ENCODE measurements at regions not wholly inside any gene's neighbourhood (a gene's known extent, or its start where the extent isn't known, plus 50 kb on each side); places are given as distances from the start of the nearest gene placed in this dataset.
A peak's percentile ranks its signal among the peaks of the same experiment; 100 is the strongest.

- TF ChIP-seq EZH2 (IDR thresholded peaks at IDR 0.05; ENCODE audit: borderline replicate concordance, low read length) (no peak), CTCF (IDR thresholded peaks at IDR 0.05; ENCODE audit: low read length) (peak; percentile 93)
- Histone ChIP-seq H3K4me3 (ENCODE audit: low read depth, low read length, poor library complexity, severe bottlenecking) (no peak overlapping the region), H3K79me2 (ENCODE audit: insufficient read depth, low read length) (no peaks in the 10 kb centered on the region), H3K27ac (ENCODE audit: low read depth, low read length, poor library complexity, severe bottlenecking) (no peak overlapping the region), H3K9me2 (ENCODE audit: low read depth, low read length) (no peaks in the 10 kb centered on the region), H3K9me3 (ENCODE audit: low read length) (no peaks in the 10 kb centered on the region), H2AFZ (ENCODE audit: low read length) (no peak overlapping the region), H3F3A (ENCODE audit: insufficient read depth, low read length) (no peaks in the 10 kb centered on the region), H3K4me2 (ENCODE audit: low read length) (no peak overlapping the region), H3K4me1 (ENCODE audit: insufficient read depth, low read length, severe bottlenecking) (peaks cover 17% of the 10 kb centered on the region), H4K20me1 (ENCODE audit: insufficient read depth, low read length) (no peaks in the 10 kb centered on the region), H3K36me3 (ENCODE audit: insufficient read depth, low read length) (no peaks in the 10 kb centered on the region), H3K27me3 (ENCODE audit: insufficient read depth, low read length) (no peaks in the 10 kb centered on the region), H3K9ac (ENCODE audit: low read length) (no peak overlapping the region)
Measured at GRCh38 chr15:98177966-98178592, 217.6 kb downstream of the ARRDC4 start.

- Histone ChIP-seq H3K4me1 (ENCODE audit: insufficient read depth, low read length, severe bottlenecking) (peaks cover 9% of the 10 kb centered on the region), H4K20me1 (ENCODE audit: insufficient read depth, low read length) (no peaks in the 10 kb centered on the region), H3K4me3 (ENCODE audit: low read depth, low read length, poor library complexity, severe bottlenecking) (no peak overlapping the region), H3K79me2 (ENCODE audit: insufficient read depth, low read length) (no peaks in the 10 kb centered on the region), H2AFZ (ENCODE audit: low read length) (no peak overlapping the region), H3K9me2 (ENCODE audit: low read depth, low read length) (no peaks in the 10 kb centered on the region), H3K4me2 (ENCODE audit: low read length) (no peak overlapping the region), H3K27ac (ENCODE audit: low read depth, low read length, poor library complexity, severe bottlenecking) (no peak overlapping the region), H3F3A (ENCODE audit: insufficient read depth, low read length) (no peaks in the 10 kb centered on the region), H3K36me3 (ENCODE audit: insufficient read depth, low read length) (no peaks in the 10 kb centered on the region), H3K9me3 (ENCODE audit: low read length) (no peaks in the 10 kb centered on the region), H3K27me3 (ENCODE audit: insufficient read depth, low read length) (no peaks in the 10 kb centered on the region), H3K9ac (ENCODE audit: low read length) (no peak overlapping the region)
- no peak for TF ChIP-seq EZH2 (IDR thresholded peaks at IDR 0.05; ENCODE audit: borderline replicate concordance, low read length)
- TF ChIP-seq CTCF (IDR thresholded peaks at IDR 0.05; ENCODE audit: low read length): no peak
Measured at GRCh38 chr15:98178861-98179260, 218.4 kb downstream of the ARRDC4 start.

GRCh38 chr15:98187549-98187948 is 227.0 kb downstream of the ARRDC4 start:
- H3K27me3 ChIP-seq (ENCODE audit: insufficient read depth, low read length): no peaks in the 10 kb centered on the region; the same call in 1 of the 2 replicates
- no peaks in the 10 kb centered on the region for H3K9me2 ChIP-seq (ENCODE audit: low read depth, low read length)
- no peak overlapping the region for H2AFZ ChIP-seq (ENCODE audit: low read length)
- H3F3A ChIP-seq (ENCODE audit: insufficient read depth, low read length): no peaks in the 10 kb centered on the region
- no peaks in the 10 kb centered on the region for H3K79me2 ChIP-seq (ENCODE audit: insufficient read depth, low read length)
- H3K4me3 ChIP-seq (ENCODE audit: low read depth, low read length, poor library complexity, severe bottlenecking): no peak overlapping the region
- H3K9ac ChIP-seq (ENCODE audit: low read length): no peak overlapping the region
- no peaks in the 10 kb centered on the region for H4K20me1 ChIP-seq (ENCODE audit: insufficient read depth, low read length)
- TF ChIP-seq EZH2 (IDR thresholded peaks at IDR 0.05; ENCODE audit: borderline replicate concordance, low read length) (no peak), CTCF (IDR thresholded peaks at IDR 0.05; ENCODE audit: low read length) (no peak)
- H3K36me3 ChIP-seq (ENCODE audit: insufficient read depth, low read length): no peaks in the 10 kb centered on the region
- no peak overlapping the region for H3K27ac ChIP-seq (ENCODE audit: low read depth, low read length, poor library complexity, severe bottlenecking)
- H3K4me1 ChIP-seq (ENCODE audit: insufficient read depth, low read length, severe bottlenecking): no peaks in the 10 kb centered on the region
- H3K9me3 ChIP-seq (ENCODE audit: low read length): no peaks in the 10 kb centered on the region
- no peak overlapping the region for H3K4me2 ChIP-seq (ENCODE audit: low read length)
